ENCODE measurements at regions not wholly inside any gene's neighbourhood (a gene's known extent, or its start where the extent isn't known, plus 50 kb on each side); places are given as distances from the start of the nearest gene placed in this dataset.

GRCh38 chr5:106801554-106801953, 869.2 kb downstream of the EFNA5 start:
- Histone ChIP-seq H3K4me3 (ENCODE audit: insufficient read depth, low read depth, low read length) (no peak overlapping the region), H3K9ac (ENCODE audit: low read depth, low read length) (no peak overlapping the region), H3K18ac (ENCODE audit: low read depth, low read length) (no peak overlapping the region), H3K27ac (ENCODE audit: insufficient read depth, low read length) (no peak overlapping the region), H3K4me1 (ENCODE audit: control insufficient read depth, insufficient read depth, low read length) (no peaks in the 10 kb centered on the region), H3K23ac (ENCODE audit: low read depth, low read length) (no peak overlapping the region), H2BK15ac (ENCODE audit: low read depth, low read length) (no peak overlapping the region), H3K9me1 (ENCODE audit: insufficient read depth, low read length) (no peaks in the 10 kb centered on the region), H4K91ac (ENCODE audit: insufficient read depth, low read depth, low read length) (no peak overlapping the region), H4K5ac (ENCODE audit: low read depth, low read length) (no peak overlapping the region), H3K79me1 (ENCODE audit: low read depth in 1 of 2, low read length in 2 of 2) (no peaks in the 10 kb centered on the region), H3K4me2 (ENCODE audit: low read depth, low read length) (no peak overlapping the region), H2BK120ac (ENCODE audit: low read depth, low read length) (no peak overlapping the region), H2AFZ (replicated peaks; ENCODE audit: low read length, poor library complexity) (no peak overlapping the region), H3K27me3 (ENCODE audit: control insufficient read depth, insufficient read depth, low read length) (no peaks in the 10 kb centered on the region), H3K4ac (ENCODE audit: low read depth, low read length) (no peak overlapping the region), H4K8ac (ENCODE audit: low read depth in 2 of 2, low read length in 2 of 2) (no peak overlapping the region), H3K36me3 (ENCODE audit: control insufficient read depth, insufficient read depth, low read length) (no peaks in the 10 kb centered on the region), H2BK20ac (ENCODE audit: low read depth, low read length) (no peak overlapping the region), H2AK9ac (replicated peaks; ENCODE audit: low read depth, low read length, poor library complexity) (no peak overlapping the region), H4K20me1 (ENCODE audit: insufficient read depth, low read length) (no peaks in the 10 kb centered on the region), H3K9me3 (ENCODE audit: control insufficient read depth, insufficient read depth, low read length) (no peaks in the 10 kb centered on the region), H2BK5ac (ENCODE audit: low read depth, low read length, poor library complexity, severe bottlenecking) (no peak overlapping the region), H2AK5ac (ENCODE audit: low read depth, low read length) (no peak overlapping the region), H3K14ac (replicated peaks; ENCODE audit: low read depth, low read length) (no peak overlapping the region), H3K56ac (ENCODE audit: extremely low read depth, insufficient read depth, low read length) (no peak overlapping the region)
- DNase-seq (no peak), ATAC-seq (ENCODE audit: low read depth) (no peak)
- in situ Hi-C loops (cut with MboI; ENCODE audit: low sequenced_read_pairs) (no loop called here), intact Hi-C loops (cut with micrococcal nuclease) (no loop called here), dilution Hi-C loops (cut with HindIII; ENCODE audit: low sequenced_read_pairs, unreplicated experiment) (no loop called here)
- no TSS peak for BruUV-seq (replicated peaks)
- TF ChIP-seq USF2 (IDR thresholded peaks at IDR 0.05; ENCODE audit: low read depth, low read length) (no peak), POLR2A (IDR thresholded peaks at IDR 0.05; ENCODE audit: low read depth, low read length) (no peak), MAFK (IDR thresholded peaks at IDR 0.05; ENCODE audit: low read depth, low read length) (no peak), MAZ (IDR thresholded peaks at IDR 0.05; ENCODE audit: borderline replicate concordance, low read depth, low read length) (no peak), FOS (IDR thresholded peaks at IDR 0.05; ENCODE audit: low read depth, low read length) (no peak), SMC3 (IDR thresholded peaks at IDR 0.05; ENCODE audit: low read depth, low read length) (no peak), RCOR1 (IDR thresholded peaks at IDR 0.05; ENCODE audit: insufficient replicate concordance, low read length) (no peak), CHD1 (IDR thresholded peaks at IDR 0.05; ENCODE audit: low read depth, low read length) (no peak), RAD21 (IDR thresholded peaks at IDR 0.05; ENCODE audit: low read length) (no peak), BHLHE40 (IDR thresholded peaks at IDR 0.05; ENCODE audit: low read depth, low read length) (no peak), ELK1 (IDR thresholded peaks at IDR 0.05; ENCODE audit: borderline replicate concordance, low read depth, low read length) (no peak), MXI1 (IDR thresholded peaks at IDR 0.05; ENCODE audit: borderline replicate concordance, low read depth, low read length) (no peak), NFE2L2 (IDR thresholded peaks at IDR 0.05; ENCODE audit: low read depth, low read length) (no peak), CTCF (conservative IDR thresholded peaks at IDR 0.05; ENCODE audit: low read depth, low read length) (no peak), CEBPB (IDR thresholded peaks at IDR 0.05; ENCODE audit: low read depth, low read length) (no peak), RFX5 (IDR thresholded peaks at IDR 0.05; ENCODE audit: low read depth, low read length) (no peak)
- CTCF ChIA-PET: no interaction called here
- POLR2A ChIA-PET (ENCODE audit: unreplicated experiment): no interaction called here
- WGBS, 2 experiments (ENCODE audit: extremely low coverage in 2 of 2, insufficient read length in 1 of 2): no CpG with 5 or more reads among the region's 3 CpGs

Data from IMR-90 (cell line).